ENCODE measurements at regions not wholly inside any gene's neighbourhood (a gene's known extent, or its start where the extent isn't known, plus 50 kb on each side); places are given as distances from the start of the nearest gene placed in this dataset.

DNA sequence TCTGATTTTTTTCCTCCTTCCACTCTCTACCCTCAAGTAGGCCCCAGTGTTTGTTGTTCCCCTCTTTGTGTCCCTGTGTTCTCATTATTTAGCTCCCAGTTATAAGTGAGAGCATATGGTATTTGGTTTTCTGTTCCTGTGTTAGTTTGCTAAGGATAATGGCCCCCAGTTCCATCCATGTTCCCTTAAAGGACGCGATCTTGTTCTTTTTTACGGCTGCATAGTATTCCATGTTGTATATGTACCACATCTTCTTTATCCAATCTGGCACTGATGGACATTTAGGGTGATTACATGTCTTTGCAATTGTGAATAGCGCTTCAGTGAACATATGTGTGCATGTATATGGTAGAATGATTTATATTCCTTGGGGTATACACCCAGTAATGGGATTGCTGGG, 54.5 kb upstream of the BTC start:
- TF ChIP-seq CTCF (conservative IDR thresholded peaks at IDR 0.05; ENCODE audit: low read depth in 2 of 2) (no peak), EZH2 (IDR thresholded peaks at IDR 0.05; ENCODE audit: low read depth, unreplicated experiment) (no peak), POLR2AphosphoS5 (IDR thresholded peaks at IDR 0.05; ENCODE audit: low read depth) (no peak)

All from GM23338 (cell line).